HFF-Myc (cell line): ENCODE measurements at regions not wholly inside any gene's neighbourhood (a gene's known extent, or its start where the extent isn't known, plus 50 kb on each side); places are given as distances from the start of the nearest gene placed in this dataset.

Experiments
- DNase-seq: peaks from one replicate; pipeline ENCODE4 v3.0.0-alpha.2; 2011; ENCODE audit warnings: low read depth; ENCODE audit errors: extremely low read depth
- H3K4me3 ChIP-seq: replicated peaks from 2 replicates; pipeline ENCODE4 v1.5.1; 2011; ENCODE audit warnings: low read depth, mild to moderate bottlenecking, control low read depth, low read length
- CTCF ChIP-seq: IDR thresholded peaks from 2 replicates; pipeline ENCODE4 v1.5.1; 2012; ENCODE audit warnings: mild to moderate bottlenecking, low read depth, low read length, control low read depth; ENCODE audit errors: missing control alignments

- H3K4me3 ChIP-seq = no peak overlapping the region
- DNase-seq = no peak
- TF ChIP-seq CTCF = peak; percentile 20
Observed at GRCh38 chr20:9966966-9967365, 67.8 kb upstream of the ANKEF1 start.

- no peak overlapping the region for H3K4me3 ChIP-seq
- TF ChIP-seq CTCF = no peak
- DNase-seq = no peak
Observed at GRCh38 chr20:9963029-9963428, 71.8 kb upstream of the ANKEF1 start.

GRCh38 chr20:9958693-9959092, 76.1 kb upstream of the ANKEF1 start:
- no peak overlapping the region for H3K4me3 ChIP-seq
- TF ChIP-seq CTCF = no peak
- DNase-seq = no peak

GRCh38 chr20:9955646-9956045, 79.1 kb upstream of the ANKEF1 start:
- no peak for DNase-seq
- no peak overlapping the region for H3K4me3 ChIP-seq
- TF ChIP-seq CTCF = no peak

GRCh38 chr20:9949563-9949962, 85.2 kb upstream of the ANKEF1 start:
- no peak for TF ChIP-seq CTCF
- no peak overlapping the region for H3K4me3 ChIP-seq
- no peak for DNase-seq

- no peak for DNase-seq
- H3K4me3 ChIP-seq = no peak overlapping the region
- no peak for TF ChIP-seq CTCF
Observed at GRCh38 chr20:9945408-9945807, 89.4 kb upstream of the ANKEF1 start.

- no peak overlapping the region for H3K4me3 ChIP-seq
- no peak for TF ChIP-seq CTCF
- DNase-seq = no peak
Observed at GRCh38 chr20:9942736-9943135, 92.1 kb upstream of the ANKEF1 start.
